OCI-LY3 (cell line): ENCODE measurements at regions not wholly inside any gene's neighbourhood (a gene's known extent, or its start where the extent isn't known, plus 50 kb on each side); places are given as distances from the start of the nearest gene placed in this dataset.

ENCODE experiments used
- EZH2phosphoT487 ChIP-seq: fragments of 200-600 bp; shearing (Covaris generic); IDR thresholded peaks from 2 replicates; pipeline ENCODE4 v1.6.1; 2018; ENCODE audit warnings: antibody characterized with exemption, mixed run types, low read depth
- TF ChIP-seq, protein P1 (sequence below): fragments of 200-600, 300-600 bp; sonication (generic); IDR thresholded peaks from 2 replicates; pipeline ENCODE4 v1.5.1; 2014; ENCODE audit warnings: antibody characterized with exemption, low read length, low read depth

DNA sequence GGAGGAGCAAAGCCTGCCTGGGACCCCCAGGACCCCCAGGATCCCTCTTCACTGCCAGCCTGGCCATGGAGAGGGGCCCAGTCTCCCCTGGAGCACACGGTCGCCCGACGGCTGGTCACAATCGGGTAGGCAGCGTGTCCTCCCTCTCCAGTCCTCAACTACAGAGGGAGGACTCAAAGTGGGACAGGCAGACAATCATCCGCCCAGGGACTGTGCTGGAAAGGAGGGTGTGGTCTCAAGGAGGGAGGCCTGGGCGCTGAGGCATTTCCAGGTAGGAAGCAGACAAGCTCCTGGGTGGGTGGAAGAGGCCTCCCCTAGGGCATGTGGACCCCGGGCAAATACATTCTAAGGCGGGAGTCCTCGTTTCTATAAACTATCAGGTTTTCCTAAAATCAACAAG is 93.2 kb upstream of the ADAMTS2 start:
- TF ChIP-seq, protein P1, sequence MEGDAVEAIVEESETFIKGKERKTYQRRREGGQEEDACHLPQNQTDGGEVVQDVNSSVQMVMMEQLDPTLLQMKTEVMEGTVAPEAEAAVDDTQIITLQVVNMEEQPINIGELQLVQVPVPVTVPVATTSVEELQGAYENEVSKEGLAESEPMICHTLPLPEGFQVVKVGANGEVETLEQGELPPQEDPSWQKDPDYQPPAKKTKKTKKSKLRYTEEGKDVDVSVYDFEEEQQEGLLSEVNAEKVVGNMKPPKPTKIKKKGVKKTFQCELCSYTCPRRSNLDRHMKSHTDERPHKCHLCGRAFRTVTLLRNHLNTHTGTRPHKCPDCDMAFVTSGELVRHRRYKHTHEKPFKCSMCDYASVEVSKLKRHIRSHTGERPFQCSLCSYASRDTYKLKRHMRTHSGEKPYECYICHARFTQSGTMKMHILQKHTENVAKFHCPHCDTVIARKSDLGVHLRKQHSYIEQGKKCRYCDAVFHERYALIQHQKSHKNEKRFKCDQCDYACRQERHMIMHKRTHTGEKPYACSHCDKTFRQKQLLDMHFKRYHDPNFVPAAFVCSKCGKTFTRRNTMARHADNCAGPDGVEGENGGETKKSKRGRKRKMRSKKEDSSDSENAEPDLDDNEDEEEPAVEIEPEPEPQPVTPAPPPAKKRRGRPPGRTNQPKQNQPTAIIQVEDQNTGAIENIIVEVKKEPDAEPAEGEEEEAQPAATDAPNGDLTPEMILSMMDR = no peak
- TF ChIP-seq EZH2phosphoT487 = no peak
